ENCODE measurements at regions not wholly inside any gene's neighbourhood (a gene's known extent, or its start where the extent isn't known, plus 50 kb on each side); places are given as distances from the start of the nearest gene placed in this dataset.
"Not testable (repeated sequence)": the region's sequence is repeated elsewhere in the genome, so short reads cannot be mapped to it uniquely, and the experiment has no call there.

- DNase-seq: no peak
Measured at GRCh38 chr6:15758631-15759215, 95.9 kb upstream of the DTNBP1 start.

GRCh38 chr6:15755526-15755925, 92.7 kb upstream of the DTNBP1 start:
- DNase-seq: no peak

DNA sequence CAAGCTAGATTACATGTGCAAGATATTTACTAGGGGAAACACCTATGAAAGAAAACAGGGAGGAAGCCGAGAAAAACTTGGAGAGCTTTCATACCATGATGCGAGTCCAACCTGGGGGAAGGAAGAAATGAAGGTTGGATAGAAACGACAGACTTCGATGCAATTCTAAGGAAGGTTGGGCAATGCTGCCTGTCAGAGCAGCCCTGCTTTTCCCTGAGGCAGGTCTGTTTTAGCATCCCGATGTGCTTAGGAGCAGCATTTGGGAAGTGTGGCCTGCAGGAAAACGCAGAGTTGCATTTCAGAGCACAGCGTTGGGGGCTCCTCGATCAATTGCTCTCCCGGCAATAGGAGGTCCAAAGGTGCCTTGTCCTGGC, 91.9 kb upstream of the DTNBP1 start:
- no peak for DNase-seq

DNA sequence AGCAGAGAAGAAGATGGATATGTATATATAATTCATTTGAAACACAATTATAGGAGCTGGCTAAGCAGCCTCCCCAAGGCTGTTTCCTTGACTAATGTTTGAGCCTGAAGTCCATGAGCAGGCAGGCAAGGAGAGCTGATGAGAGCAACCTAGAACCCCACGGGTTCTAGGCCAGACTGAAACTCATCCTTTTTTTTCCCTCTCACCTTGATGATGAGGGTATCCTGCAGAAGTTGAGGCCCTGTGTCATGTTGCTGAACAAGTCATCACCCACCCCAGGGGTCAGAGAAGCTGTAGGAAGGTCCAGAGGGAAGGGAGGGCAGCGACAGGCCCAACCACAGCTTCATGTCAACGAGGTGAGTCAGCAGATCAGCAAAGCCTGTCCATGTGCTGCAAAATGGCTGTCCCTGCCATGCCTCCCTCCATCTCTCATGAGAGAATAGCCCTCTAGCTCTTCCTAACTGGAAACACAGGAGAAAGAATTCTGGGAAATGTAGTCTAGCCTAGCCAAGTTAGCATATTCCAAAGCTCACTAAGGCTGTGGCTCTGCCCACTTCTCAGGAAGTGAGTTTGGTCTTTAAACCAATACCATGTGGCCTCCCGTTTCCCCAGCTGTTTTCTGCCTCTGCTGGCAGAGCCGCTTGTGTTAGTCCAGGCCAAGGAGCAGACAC, 91.3 kb upstream of the DTNBP1 start:
- no peak for DNase-seq

- no peak for DNase-seq
Measured at GRCh38 chr6:15752820-15753219, 90.0 kb upstream of the DTNBP1 start.

- no peak for DNase-seq
Measured at GRCh38 chr6:15751721-15752350, 89.0 kb upstream of the DTNBP1 start.

DNA sequence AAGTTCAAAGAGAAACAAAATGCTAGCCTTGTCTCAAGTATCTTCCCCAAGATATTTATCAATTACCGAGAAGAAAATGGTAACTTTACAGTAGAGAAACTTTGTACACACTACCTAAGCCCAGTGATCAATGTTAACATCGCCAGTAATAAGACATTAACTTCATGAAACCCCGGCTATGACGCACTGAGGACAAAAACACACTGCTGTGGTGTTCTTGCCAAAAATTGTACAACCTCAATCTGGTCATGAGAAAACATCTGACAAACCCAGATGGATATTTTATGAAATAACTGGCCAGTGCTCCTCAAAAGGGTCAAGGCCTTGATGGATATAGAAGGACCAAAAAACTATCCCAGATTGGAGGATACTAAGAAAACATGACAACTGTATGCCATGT, 85.5 kb upstream of the DTNBP1 start:
- no peak for DNase-seq

GRCh38 chr6:15747354-15747883, 84.6 kb upstream of the DTNBP1 start:
- no peak for DNase-seq

- no peak for DNase-seq
Measured at GRCh38 chr6:15745781-15746180, 83.0 kb upstream of the DTNBP1 start.

DNA sequence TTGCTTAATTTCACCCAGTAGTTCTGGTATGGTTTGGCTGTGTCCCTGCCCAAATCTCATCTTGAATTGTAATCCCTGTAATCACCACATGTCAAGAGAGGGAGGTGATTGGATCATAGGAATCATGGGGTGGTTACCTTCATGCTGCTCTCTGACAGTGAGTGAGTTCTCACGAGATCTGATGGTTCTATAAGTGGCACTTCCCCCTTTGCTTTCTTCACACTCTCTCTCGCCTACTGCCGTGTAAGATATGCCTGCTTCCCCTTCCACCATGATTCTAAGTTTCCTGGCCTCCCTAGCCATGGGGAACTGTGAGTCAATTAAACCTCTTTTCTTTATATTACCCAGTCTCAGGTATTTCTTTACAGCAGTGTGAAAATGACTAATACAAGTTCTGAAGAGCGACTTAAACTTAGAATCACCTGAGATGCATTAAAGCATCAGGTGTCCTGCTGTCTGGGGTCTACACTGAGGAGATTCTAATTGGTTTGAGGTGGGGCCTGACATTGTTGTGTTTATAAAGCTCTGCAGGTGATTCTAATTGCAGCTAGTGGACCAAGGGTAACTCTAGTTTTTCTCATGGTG, 82.1 kb upstream of the DTNBP1 start:
- DNase-seq: no peak

DNA sequence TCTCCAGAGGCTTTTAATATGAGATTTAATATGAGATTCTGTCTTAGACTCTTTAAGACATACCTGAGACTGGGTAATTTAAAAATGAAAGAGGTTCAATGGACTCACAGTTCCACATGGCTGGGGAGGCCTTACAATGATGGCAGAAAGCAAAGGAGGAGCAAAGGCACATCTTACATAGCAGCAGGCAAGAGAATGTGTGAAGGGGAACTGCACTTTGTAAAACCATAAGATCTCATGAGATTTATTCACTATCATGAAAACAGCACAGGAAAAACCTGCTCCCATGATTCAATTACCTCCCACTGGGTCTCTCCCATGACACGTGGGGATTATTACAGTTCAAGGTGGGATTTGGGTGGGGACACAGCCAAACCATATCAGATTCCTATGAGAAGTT, 79.2 kb upstream of the DTNBP1 start:
- DNase-seq: not testable (repeated sequence)

GRCh38 chr6:15741405-15741804, 78.6 kb upstream of the DTNBP1 start:
- DNase-seq: no peak

GRCh38 chr6:15739867-15740266, 77.0 kb upstream of the DTNBP1 start:
- no peak for DNase-seq

GRCh38 chr6:15739353-15739752, 76.5 kb upstream of the DTNBP1 start:
- no peak for DNase-seq

DNA sequence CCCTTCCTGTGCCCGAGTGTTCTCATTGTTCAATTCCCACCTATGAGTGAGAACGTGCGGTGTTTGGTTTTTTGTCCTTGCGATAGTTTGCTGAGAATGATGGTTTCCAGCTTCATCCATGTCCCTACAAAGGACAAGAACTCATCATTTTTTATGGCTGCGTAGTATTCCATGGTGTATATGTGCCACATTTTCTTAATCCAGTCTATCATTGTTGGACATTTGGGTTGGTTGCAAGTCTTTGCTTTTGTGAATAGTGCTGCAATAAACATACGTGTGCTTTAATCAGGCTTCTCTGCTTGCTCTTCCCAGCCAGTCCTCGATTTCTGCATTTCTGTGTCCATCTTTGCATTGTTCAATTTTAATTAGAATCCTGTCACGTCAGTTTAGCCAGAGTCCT, 75.4 kb upstream of the DTNBP1 start:
- not testable (repeated sequence) for DNase-seq

DNA sequence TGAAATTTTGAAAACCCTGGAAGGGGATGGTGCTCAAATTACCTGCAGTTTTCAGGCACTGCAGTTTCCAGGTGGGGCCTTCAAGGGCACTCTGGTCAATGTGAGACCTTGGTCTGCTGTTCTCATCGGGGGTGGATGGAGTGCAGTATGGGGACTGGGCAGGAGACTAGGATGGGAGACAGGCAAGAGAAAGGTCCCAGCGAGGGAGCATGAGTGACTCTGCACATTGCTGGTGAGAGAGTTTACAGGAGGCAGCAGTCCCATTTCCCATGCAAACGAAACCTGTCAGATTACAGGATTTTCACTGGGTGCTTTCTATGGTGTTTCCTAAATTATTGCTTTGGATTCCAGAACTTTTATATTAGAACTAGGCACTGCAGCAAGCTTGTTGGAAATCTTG, 73.5 kb upstream of the DTNBP1 start:
- DNase-seq: no peak

DNA sequence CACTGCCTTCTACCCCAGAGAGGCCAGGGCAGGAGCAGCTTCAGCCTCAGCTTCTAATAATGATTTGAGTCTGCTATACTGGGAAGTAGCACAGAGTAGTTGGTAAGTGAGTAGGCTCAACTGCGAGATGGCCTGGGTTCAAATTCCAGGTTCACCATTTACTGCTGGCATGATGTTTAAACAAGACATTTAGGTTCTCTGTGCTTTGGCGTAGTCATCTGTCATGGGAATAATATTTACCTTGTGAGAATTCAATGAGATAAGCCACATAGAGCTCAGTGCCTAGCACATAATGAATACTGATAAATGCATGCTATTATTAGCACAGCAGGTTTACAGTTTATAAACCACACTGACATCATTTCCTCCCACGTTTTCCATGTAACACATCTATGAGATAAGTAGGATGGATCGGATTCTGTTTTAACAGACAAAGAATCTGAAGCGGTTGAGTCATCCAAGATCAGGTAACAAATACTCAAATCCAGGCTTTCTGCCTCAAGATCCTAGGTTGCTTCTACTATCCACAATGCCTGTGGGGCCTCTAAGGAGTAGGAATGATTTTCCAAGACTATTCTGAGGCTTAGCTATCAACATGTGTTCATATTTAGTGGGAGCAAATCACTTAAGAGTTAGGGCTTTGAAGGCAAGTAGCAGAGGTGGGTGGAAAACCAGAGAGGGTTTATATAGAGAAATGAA, 72.9 kb upstream of the DTNBP1 start:
- peak in 1 of 2 donors; percentile 18 for DNase-seq

DNA sequence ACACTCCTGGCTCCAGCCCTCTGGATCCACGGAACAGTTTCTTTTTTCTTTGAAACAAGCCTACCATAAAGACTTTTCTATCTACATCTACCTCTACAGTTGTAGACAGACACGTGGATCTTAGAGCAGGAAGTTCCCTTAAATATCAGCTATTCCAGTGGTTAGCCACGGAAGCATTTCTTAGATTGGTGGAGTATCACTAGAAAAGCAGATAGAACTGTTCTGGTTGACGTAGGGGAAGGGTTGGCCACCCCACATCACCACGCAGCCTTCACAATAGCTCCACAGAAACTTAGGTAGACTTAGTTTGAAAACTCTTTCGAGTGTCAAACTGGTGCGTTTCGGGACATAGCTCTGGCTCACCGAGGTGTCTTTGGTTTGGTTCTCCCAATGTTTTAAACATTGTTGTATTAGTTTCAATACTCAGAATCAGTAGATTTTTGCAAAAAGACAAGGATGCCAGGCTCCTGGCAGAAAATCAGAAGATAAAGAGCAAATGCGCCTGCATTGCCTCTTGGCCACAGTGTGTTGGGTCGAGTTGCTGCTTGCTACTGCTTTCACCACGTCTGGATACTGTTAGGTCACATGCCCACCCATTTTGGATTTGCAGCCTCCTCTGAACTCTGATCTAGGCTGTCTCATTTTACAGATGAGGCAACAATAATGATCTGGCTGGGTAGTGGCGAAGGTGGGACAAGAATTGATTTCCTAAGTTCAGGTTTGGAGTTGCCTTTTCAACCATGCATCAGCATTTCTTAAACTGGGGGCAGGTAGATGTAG, 71.5 kb upstream of the DTNBP1 start:
- no peak for DNase-seq

DNA sequence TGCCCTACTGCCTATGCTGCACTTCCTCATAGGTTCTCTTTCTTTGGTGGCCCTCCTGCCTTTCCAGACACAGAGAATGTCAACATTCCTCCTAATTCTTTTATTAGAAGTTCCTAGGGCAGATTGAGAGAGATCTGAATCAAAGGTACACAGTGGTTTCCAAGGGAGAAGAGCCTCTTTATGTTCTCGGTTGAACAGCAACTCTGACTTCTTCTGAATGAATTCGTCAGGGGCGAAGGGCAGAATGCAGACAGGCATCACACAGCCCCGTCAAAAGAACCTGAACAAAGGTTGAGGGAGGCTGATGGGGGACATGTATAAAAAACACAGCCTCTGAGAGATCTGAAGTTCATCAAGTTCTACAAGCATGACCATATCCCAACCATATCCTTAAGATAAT, 68.1 kb upstream of the DTNBP1 start:
- no peak for DNase-seq

DNA sequence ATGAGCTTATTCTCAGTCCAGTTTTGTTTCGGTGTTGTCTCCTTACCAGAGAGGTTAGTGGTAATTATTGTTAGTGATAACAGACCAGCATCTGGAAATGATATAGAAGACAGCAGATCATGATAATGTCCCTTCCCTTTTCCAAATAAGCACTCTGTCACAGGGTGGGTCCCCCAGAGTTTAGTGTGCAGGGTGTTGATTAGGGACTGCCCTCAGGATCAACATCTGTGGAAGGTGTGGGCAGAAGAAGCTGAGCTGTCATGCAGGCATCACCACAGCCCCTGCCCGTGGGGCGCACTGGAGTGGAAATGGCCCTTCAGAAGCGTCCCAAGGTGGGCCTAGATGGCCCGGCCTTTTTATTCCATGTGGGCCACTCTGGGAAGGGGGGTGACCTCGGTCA, 67.6 kb upstream of the DTNBP1 start:
- DNase-seq: no peak

- DNase-seq: no peak
Measured at GRCh38 chr6:15722731-15723130, 59.9 kb upstream of the DTNBP1 start.

GRCh38 chr6:15716889-15717288, 54.1 kb upstream of the DTNBP1 start:
- DNase-seq: no peak

- no peak for DNase-seq
Measured at GRCh38 chr6:15715851-15716250, 53.0 kb upstream of the DTNBP1 start.
